GM21367 (cell line): ENCODE measurements at regions not wholly inside any gene's neighbourhood (a gene's known extent, or its start where the extent isn't known, plus 50 kb on each side); places are given as distances from the start of the nearest gene placed in this dataset.

Experiments
- ATAC-seq: cut with Tn5 transposase; IDR thresholded peaks from one replicate; pipeline ENCODE4 v1.9.1; 2021; ENCODE audit not compliant: unreplicated experiment

GRCh38 chr18:8536231-8536630 lies 73.0 kb upstream of the RAB12 start:
- ATAC-seq, result no peak

- no peak for ATAC-seq
Measured at GRCh38 chr18:8536922-8537321, 72.3 kb upstream of the RAB12 start.

- no peak for ATAC-seq
Measured at GRCh38 chr18:8537400-8537799, 71.8 kb upstream of the RAB12 start.

GRCh38 chr18:8538935-8539334 lies 70.3 kb upstream of the RAB12 start:
- no peak for ATAC-seq

- no peak for ATAC-seq
Measured at GRCh38 chr18:8546677-8547076, 62.6 kb upstream of the RAB12 start.

GRCh38 chr18:8548186-8548585 lies 61.1 kb upstream of the RAB12 start:
- ATAC-seq, result no peak

- ATAC-seq, result no peak
Measured at GRCh38 chr18:8549254-8549757, 59.9 kb upstream of the RAB12 start.

- no peak for ATAC-seq
Measured at GRCh38 chr18:8552151-8552550, 57.1 kb upstream of the RAB12 start.

GRCh38 chr18:8554354-8554753 lies 54.9 kb upstream of the RAB12 start:
- ATAC-seq, result no peak

- no peak for ATAC-seq
Measured at GRCh38 chr18:8556424-8556823, 52.8 kb upstream of the RAB12 start.
